ENCODE measurements at regions not wholly inside any gene's neighbourhood (a gene's known extent, or its start where the extent isn't known, plus 50 kb on each side); places are given as distances from the start of the nearest gene placed in this dataset.
"Not testable (repeated sequence)": the region's sequence is repeated elsewhere in the genome, so short reads cannot be mapped to it uniquely, and the experiment has no call there.

DNA sequence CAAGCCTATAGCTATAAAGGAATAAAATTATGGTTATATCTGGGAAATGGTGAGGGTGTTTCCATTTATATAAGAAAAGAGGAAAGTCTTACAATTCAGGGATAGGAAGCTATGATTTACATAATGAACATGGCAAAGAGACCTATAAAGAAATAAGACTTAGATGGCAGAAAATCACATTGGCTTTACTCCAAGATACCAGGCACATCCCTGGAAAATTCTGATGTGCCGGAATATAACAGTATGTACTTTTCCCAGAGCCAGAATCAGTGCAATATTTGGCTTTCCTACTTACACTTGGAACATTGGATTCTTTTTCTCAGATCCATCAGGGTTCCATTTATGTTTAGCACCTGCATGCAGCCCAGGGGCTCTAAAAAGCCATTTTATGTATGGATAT, 357.8 kb downstream of the CETN3 start:
- DNase-seq = no peak

DNA sequence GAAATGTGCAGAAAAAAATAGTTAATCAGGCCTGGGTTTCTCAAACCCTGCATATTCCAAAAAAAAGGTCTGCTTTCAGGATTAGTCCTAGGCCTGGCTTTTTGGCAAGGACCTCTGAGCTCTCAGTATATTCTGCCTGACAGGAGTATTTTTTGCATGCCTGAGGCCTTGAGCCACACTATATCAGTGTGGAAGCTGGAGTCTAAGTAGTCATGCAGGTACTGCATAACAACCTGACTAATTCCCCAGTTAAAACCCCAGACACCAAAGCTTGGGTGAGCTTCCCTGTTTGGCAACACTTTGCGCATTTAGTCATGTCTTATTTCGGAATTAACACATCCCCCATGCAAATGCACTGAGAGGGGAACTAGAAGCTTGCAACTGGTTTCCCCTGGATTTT, 359.5 kb downstream of the CETN3 start:
- no peak for DNase-seq

DNA sequence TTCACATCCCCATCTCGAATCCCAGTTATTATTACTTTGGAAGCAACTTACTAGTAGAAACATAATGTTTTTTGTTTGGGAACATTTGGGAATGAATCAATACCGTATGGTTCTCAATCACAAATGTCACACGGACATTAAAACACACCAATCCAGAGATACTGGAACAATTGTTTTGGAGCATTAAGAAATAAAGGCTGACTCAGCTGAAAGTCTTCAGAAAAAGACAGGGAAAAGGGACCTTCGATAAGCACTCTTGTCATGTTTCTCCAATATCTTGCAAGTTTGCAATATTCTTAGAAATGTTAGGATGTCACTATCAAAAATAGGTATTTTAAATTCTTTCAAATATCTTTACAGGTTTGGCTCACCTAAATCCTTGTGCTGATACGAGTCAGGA, 362.4 kb downstream of the CETN3 start:
- no peak for DNase-seq

DNA sequence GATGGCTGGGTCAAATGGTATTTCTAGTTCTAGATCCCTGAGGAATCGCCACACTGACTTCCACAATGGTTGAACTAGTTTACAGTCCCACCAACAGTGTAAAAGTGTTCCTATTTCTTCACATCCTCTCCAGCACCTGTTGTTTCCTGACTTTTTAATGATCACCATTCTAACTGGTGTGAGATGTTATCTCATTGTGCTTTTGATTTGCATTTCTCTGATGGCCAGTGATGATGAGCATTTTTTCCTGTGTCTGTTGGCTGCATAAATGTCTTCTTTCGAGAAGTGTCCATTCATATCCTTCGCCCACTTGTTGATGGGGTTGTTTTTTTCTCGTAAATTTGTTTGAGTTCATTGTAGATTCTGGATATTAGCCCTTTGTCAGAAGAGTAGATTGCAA, 369.5 kb downstream of the CETN3 start:
- DNase-seq = not testable (repeated sequence)

DNA sequence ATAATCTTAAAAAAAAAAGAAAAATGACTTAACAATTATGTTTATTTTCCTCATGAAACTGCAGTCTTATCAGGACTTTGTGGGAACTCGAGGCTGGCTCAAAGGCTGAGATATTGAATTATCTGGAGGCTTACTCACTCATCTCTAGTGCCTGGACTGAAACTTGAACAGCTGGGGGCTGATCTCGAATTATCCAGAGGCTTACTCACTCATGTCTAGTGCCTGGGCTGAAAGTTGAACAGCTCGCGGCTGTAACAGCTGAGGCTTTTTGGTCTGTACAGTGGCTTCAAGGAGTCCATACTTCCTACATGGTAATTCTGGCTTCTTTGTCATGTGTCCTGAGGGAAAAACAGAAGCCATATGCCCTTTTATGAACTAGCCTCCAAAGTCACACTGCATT, 371.9 kb downstream of the CETN3 start:
- DNase-seq = no peak

DNA sequence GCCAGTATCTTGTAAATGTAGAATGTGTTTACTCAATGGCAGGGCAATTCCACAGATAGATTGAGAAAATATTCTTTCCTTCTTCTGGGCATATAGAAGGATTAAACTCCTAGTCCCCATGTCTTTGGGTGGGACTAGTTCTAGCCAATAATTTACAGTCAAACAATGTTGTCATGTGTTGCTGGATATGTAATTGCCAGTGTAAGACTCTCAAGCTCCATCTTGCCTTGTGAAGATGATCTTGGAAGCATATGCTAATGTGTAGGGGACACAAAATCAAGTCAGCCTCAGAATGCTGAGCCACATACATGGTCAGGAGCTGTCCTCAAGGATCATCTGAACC, 386.9 kb downstream of the CETN3 start:
- DNase-seq = no peak

DNA sequence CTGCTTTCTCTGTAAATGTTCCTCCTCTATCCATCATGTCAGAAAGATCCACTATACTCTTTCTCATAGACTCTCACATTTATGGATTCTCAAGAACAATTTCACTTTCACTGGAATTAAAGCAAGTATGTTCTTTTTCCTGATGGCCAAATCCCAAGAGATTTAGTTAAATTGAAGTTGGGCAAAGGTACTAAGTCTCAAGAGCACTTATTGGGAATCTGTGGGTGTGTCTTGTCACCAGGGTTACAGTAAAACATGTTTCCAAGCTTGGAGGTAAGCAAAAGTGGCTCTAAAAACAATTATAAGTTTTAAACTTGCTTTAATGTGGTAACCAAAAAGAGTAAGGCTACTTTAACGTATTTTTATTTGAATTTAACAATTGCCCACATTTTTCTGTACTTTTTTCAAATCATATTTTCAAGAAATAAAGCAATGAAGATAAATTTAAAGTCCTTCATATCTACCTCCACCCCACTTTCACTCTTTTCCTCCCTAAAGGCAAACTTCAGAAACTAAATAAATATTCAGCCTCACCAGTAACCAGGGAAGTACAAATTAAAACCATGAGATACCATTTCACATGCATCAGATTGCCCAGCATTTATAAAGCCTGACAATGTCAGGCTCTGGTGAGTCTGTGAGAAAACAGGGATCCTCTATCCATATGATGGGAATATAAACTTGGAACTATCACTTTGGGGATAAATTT, 387.4 kb downstream of the CETN3 start:
- DNase-seq = no peak

DNA sequence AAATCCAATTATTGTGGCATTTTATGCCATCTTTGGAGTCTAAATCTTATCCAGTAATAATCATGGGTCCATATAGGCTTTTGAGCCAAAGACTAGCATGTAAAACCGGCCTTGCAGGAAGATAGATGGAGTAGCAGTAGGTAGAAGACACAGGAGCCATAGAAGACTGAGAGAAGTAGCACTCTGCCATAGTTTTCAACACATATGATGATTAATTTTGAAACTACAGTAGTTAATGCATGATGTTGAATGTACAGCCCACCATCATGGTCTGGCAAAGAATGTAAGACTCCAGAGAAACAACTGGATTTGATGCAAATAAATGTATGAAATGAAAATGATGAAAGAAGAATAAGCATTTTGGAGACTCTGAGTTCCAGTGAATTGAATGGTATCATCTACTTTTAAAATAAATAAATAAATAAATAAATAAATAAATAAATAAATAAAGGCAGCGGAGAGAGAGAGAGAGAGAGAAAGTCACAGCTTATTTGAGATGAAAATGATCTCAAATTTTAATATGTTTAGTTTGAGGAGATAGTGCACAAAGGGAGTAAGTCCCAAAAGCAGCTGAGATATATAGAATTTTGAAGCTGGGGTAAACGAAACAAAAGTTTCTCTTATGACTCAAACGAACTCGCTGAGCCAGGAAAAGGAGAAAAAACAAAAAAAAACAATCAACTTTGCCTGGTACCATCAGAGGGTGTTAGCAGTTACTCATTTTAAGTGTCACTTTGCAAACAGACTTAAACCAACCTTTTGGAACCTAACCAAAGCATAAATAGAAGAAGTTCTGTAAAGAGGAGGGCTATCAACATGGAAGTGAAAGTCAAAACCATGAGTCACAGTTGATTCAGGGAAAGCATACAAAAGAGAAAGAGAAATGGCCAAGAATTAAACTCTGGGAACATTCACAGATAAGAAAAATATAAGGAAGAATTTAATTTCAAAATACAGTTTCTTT, 388.7 kb downstream of the CETN3 start:
- DNase-seq = peak; percentile 40 to 45

DNA sequence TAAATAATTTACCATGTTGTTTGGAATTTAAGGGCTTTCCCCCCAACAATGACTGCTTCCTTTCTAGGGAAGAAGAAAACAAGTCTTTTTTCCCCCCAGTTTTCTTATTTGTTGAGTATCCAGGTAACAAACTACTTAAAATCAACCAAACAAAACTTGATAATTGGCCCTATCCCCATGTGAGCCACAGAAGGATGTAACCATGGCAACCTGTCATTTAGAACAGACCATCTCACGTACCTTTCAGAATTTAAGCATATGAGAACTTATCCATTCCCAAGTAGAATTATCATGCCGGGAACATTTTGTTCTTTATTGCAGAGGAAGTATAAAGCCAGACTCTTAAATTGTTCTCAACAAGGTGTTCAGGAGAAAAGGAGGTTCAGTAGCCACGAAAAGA, 392.3 kb downstream of the CETN3 start:
- no peak for DNase-seq

DNA sequence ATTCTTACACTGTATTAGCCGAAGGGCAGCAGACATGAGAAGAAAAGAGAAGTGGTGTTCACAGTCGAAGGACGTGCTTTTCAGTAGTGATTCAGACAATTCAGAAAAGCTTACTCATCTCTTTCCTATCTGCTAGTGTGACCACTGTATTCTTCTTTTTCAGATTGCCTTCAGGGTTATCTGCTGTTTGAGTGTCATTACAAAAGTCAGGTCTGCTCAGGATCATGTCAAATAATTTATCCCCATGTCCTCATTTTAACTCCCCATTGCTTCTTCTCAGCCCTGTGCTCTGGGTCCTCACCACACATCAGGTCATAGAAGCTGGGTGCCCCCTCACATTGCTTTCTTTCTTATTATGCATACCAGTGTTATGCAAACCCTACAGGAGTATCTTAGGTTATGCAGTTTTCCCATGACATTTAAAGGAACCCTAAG, 394.0 kb downstream of the CETN3 start:
- DNase-seq = peak; percentile 19 to 35

DNA sequence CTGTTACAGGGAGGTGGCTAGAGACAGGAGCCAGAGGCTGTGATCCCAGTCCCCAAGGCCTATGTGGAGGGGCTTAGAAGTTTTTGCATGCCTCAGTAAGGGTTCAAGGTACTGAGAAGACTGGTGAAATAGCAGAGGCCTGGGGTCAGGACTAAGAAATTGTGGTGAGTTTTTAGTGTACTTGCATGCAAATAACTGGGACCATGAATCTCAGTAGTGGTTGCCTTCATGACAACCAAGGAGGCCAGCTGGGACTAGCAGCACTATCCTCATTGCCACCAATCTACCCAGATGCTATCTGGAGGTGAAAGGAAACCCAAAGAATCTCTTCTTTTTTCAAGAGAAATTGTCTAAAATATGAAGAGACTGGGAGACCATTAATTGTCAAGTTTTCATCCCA, 395.1 kb downstream of the CETN3 start:
- DNase-seq = no peak

DNA sequence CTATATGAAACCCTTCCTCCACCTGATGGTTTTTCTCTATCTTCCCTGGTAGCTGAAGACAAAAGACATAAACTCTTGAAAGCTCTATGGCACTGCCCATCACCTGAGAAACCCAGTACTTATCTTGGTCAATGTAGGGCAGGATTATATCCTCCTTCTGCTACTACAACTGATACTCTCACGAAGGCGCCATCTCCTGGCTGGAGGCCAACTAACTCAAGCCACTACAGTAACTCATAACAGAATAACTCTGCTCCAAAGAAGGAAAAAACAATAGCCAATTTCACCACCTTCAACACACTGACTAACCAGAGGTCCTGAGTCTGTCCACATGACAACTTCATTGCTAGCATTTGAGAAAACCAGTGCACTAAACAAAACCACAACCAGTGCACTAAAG, 409.2 kb downstream of the CETN3 start:
- DNase-seq = no peak

DNA sequence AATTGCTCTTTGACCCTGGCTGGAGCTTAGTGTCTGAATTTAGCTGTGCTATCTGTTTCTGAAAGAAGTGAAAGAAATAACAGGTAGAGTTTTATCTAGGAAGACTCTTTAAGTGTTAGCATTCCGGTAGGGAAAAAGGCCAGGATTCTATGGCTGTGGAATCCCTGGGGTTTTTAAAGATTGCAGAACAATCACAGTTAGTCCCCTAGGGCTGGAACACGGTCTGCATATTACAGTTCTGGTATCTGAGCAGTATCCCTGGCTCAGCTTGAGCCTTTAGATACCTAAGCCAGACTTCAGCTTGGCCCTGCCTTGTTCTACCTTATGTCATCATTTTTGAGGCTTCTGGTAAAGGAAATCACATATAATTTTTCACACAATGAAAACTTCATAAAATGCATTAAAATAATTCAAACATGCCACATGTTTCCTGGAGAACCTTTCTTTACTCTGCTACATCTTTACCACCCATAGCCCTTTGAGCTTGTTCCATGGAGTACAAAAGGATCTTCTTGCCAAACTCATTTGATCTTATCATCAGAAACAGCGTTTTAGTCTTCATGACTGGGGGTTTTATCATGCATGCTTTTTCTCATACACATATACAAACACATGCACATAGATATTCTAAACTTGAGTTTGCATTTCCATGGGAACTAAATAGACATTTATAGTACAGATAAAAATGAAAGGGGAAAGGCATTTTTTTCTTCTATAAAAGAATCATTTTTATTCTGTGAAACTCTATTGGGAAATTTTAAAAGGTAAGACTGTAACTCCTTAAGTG, 410.8 kb downstream of the CETN3 start:
- no peak for DNase-seq

DNA sequence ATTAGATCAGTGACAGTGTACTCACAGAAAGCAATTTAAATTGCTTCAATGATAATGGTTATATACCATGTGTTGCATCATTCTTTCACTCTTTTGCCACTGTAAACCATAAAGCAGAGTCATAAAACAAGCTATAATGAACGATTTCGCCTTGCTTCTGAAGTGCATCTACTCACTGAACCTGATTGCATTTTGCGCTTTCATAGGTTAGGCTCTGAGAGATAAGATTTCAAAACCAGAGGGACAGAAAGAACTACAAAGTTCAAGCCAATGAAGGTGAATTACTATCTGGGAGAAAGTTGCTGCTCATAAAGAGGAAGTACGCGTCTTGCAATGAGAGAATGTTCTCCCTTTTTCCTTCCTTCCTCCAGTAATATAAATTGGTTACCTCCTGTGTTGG, 412.7 kb downstream of the CETN3 start:
- DNase-seq = peak; percentile 11 to 55

DNA sequence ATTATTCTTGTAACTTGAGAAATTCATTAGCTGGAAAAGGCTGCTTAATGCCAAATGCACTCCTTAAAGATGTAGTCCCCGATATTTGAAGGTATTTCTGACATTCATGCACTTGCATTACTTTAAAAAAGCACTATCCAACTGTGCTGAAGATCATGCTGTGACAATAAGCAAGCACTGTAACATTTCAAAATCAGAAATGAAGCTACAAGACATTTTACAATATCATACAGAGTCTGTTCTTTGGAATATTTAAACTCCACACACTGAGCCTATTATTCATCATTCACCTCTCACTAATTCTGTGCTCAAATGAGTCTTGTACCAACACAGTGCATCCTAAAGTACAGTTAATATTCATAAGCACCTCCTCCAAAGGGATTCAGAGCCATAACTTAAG, 413.2 kb downstream of the CETN3 start:
- no peak for DNase-seq

DNA sequence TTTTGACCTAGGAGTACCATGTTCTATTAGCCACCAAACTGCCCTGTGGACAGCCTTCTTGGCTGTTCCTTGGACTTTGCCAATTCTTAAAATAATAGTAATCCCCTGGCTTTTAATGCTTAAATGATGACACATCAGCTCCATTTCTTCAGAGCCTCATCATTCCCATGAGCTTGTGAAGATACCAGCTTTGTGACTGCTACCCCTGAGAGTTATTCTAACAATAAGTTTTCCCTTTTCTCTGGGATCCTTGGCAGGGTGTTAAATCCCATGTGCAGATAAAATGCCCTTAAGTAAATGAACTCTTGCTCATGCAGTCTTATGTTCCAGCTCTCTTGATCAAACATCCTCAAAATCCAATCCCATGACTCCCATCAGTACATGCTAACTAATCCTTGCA, 415.3 kb downstream of the CETN3 start:
- DNase-seq = no peak

DNA sequence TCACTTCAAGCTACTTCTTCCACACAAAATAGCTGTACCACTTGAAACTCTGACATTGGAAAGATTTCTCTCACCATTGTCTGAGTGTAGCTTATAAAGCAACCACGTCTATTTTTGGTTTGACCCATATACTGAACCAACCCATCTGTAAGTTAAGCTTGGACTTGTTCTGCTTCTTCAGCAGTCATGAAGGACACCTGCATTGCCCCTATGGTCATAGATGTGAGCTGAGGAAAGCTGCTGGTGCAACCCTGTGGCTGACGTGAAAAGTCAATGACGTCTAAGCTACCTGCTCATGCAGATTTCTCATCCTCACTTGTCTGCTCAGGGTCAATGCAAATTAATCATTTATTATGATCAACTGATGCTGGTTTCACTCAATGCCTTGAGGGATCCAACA, 417.4 kb downstream of the CETN3 start:
- no peak for DNase-seq

DNA sequence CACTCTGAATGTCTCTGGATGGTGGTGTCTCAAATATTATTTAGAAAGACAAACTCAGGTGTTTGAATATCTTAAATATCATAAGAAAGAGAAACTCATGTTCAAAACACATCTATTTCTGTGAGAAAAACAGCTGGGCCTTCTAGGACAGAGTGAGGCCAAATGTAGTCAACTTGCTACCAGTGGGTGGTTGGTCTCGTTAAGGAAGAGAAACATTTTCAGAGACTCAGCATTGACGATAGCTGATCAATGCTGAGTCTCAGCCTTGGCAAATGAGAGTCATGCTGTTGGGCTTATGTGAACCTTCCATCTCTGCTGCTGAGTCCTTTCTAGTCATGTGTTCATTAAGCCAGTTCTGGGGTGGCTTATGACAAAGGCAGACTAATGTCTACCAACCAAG, 418.0 kb downstream of the CETN3 start:
- no peak for DNase-seq

DNA sequence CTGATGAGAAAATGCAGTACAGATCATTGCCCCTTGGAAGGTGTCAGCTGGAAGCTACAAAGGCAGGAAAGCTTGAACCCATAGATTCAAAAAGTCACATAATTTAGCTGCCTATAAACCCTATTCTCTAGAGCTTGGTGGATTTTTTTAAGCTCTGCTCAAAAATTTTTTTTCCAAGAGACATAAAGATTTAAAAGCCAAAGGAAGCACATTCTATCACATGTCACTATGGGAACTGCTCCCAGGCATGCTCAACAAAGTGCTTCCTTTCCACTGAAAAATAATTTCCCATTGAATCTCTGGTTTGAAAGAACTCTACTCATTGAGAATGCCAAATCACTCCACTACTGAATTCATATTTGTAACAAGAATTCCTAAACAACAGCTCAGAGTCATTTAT, 419.8 kb downstream of the CETN3 start:
- no peak for DNase-seq

DNA sequence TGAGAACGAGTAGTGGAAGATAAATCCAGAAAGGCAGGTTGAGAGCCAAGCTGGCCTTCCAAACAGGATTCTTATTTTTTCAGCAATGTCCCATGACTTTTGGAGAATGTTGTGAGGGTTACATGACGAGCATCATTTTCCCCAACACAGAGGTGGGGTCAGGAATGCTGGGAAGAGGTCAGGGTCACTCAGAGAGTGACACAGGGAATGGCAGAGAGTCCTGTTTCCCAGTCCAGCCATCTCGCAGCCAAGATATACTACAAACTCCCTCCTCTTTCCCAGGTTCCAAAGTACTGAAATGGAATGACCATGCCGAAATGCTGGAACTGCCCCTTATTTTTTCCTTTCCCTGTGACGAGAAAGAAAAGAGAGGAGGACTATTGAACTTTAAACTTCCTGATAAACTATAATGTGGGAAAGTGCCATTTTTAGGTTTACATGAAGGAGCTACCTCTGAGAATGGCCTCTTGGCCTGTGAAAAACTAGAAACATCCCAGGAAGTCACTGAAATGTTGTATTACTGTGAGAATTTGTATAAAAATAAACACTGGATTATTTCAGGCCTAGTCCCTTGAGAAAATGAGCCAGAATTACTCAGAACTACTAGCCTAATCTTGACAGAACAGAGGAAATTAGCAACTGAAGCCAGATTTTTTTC, 420.4 kb downstream of the CETN3 start:
- no peak for DNase-seq

DNA sequence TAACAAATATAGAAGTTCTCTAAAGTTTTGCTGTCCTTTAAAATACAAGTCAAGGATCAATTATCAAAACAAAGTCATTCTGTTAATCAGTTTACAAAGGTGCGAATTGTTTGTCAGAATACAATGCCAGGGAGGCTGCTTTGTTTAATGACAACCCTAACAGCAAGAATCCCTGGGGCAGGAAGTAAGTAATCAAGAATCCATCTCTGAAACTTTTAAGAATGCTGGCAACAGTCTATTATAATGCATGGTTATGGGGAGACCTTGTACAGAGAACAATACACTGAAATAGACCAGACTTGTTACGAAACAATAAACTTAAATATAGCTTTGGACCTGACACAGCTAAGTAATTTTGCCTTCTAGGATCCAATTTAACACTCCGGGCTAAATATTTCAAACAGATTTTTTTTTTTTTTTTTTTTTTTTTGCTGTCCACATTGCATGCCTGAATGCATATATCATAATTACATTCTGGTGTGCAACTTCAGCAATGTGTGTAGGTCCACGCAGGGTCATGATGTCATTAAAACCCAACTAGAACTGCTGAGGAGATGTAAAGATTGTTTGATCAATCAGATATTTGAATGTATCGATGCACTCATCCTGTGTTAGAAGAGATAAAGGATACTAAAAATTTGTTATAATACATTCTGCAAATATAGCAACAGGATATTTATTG, 421.3 kb downstream of the CETN3 start:
- no peak for DNase-seq

DNA sequence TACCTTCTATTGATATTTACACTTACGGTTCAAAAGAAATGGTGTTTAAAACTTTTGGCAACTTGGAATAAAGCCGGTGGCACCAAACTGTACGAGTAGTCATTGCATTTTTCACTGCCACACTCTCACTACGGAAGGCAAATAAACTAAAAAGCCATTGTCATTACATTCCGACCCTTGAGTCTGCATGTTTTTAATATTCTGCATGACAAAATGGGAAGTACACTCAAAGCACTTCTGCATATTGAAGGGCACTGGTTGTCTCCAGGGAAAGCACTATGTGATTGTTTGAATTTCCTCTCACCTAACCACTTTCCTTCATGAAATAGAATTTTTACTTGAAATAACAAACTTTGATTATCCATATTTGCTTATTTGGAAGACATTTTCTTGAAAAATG, 426.3 kb downstream of the CETN3 start:
- peak in 1 of 2 experiments; percentile 15 for DNase-seq

Data from Kasumi-1 (cell line).